ACHN (cell line): ENCODE measurements at regions not wholly inside any gene's neighbourhood (a gene's known extent, or its start where the extent isn't known, plus 50 kb on each side); places are given as distances from the start of the nearest gene placed in this dataset.

ENCODE experiments used
- DNase-seq: peaks from one replicate; pipeline ENCODE4 v3.0.0-alpha.2; 2015
- in situ Hi-C: cut with HindIII; loops from 2 replicates; pipeline ENCODE4 v1.10.0; 2017; ENCODE audit warnings: low sequenced_read_pairs, low pct_ligation_motif_present, low pct_unique_long_range_greater_than_20kb

DNA sequence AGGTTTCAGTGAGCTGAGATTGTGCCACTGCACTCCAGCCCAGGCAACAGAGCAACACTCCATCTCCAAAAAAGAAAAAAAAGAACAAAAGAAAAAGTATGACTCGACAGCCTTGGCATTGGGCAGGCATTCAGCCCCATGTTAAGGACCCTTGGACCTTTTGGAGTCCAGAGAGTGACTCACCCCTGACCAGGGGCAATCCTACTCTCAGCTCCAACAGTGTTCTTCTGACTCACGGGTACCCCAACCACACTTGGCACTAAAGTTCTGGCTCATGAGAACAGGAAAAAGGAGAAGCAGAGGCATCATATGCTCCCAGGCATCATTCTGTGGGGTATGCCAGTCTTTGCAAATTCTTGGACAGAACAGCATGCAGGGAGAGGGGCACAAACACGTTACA, 252.4 kb upstream of the HES1 start:
- in situ Hi-C loops: no loop called here
- peak; percentile 72 for DNase-seq

DNA sequence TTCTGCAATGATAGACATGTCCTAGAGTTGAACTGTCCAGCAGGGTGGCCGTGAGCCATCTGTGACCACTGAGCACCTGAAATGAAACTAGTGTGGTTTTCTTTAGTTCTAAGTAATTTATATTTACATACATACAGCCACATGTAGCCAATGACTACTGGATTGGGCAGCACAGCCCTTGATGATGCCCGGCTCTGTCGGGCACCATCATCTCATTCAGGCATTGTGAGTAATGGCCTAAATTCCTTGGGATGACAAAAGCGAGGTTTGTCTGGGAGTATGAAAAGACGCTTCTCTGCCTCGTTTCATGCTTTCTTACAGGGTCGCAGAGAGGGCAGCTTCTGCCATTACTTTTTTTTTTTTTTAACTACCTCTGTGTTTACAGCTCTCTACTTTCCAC, 251.9 kb upstream of the HES1 start:
- in situ Hi-C loops: no loop called here
- no peak for DNase-seq

DNA sequence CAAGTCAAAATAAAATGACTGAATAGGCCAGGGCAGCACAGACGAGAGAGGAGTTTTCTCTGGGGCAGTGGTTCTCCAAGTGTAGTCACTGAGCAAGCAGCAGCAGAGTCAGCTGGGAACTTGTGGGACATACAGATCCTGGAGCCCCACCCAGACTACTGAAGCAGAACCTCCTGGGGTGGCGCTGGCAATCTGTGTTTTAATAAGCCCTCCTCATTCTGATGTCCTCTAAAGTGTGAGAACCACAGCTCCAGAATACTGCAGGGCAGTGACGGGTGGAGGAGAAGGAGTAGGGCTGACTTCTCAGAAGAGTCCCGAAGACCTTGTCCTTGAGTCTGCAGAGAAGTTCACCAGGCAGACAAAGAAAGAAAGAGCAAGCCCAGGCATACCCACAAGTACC, 251.3 kb upstream of the HES1 start:
- no peak for DNase-seq
- in situ Hi-C loops: no loop called here

DNA sequence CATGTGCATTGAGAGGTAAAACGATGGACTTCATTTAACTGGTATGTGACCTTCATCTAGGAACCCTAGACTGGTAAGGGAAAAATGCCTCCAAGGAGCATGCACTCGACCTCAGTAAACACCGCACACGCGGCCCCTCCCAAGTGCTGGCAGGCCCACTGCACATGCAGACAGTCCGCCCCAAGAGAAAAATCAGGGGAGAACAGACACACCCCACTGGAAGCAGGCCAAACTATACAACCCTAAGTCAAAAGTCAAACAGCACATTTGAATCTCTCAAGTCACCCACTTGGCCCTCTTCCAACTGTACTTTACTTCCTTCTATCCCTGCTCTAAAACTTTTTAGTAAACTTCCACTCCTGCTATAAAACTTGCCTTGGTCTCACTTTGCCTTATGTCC, 250.1 kb upstream of the HES1 start:
- no peak for DNase-seq
- in situ Hi-C loops: no loop called here

DNA sequence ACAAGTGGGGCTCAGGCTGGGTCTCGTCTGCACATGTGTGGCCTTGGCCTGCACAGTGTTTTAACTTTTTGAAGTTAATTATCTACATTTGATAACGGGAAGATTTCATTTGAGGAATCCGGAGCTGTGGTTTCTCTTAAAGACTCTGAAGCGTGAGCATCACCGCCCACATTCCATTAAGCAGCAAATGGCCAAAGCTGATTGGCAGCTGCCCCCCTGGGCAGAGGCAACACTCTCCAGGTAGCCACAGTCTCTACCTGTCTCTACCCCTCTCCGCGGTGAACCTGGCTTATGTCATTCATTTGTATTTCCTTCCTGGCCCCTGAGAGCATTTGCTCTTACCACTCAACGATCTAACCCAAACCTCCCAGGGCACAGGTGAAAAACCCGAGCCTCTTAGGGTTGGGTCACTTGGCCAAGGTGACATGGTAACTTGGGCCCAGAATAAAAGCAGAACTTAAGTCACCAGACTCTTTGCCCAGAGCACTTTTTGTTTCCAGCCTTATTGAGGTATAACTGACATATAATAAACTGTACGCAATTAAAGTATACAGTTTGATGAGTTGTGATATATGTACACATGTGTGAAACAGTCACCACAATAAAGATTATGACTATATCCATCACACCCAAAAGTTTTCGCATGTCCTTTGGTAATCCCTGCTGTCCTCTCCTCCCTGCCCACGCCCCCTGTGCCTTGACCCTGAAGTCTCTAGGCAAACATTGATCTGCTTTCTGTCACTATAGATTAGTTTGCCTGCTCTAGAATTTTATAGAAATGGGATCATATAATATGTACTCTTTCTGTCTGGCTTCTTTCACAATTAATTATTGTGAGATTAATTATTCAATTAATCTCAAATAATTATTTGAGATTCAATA, 245.7 kb upstream of the HES1 start:
- no peak for DNase-seq
- in situ Hi-C loops: no loop called here

DNA sequence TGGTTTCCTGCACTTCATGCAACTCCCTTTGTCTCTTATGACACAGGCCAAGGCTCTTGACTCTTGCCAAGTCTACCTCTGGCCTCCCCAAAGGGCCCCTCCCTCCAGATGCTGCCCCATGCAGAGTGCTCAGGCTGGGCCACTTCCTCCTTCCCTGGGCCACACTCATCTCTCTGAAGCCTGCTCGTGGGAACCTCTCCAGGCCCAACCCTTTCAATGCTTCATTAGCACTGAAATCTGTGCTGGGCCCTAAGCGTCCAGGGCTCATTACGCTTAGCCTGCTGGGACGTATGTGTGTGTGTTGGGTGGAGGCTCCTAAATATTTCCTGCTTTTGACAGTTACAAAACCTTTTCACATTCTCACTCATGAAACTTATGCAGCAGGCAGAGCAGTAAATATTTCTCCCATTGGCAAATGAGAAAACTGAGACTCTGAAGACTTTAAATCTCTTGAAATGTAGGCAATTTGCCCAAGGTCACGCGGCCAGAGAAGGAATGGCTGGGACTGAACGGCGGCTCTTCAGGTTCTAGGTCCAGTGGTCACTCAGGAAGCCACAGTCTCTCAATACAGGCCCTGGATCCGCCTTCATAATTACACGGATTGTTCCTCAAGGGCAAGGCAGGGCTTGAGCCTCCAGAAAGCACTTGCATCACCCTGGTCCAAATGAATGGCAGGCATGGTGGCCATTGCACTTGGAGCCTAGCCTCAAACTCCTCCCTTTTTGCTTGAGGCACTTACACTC, 241.7 kb upstream of the HES1 start:
- in situ Hi-C loops: no loop called here
- DNase-seq: no peak

DNA sequence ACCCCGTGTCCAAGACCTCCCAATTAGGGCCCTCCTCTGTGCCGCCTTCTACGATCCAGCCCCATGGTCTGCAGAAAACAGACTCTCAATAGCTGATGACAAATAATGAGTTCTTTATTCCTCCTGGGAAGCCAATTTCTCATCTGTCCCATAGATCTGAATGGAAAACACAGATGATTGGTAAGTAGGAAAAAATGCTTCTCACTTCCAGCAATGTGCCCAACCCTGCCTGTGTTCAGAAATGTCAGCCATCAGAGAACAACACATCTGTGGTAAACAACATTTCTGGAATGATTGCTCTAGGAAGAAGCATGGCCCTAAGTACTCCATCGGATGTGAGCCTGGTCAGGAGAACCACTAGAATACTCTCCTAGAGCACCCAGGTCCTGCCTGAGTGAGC, 240.5 kb upstream of the HES1 start:
- DNase-seq: no peak
- in situ Hi-C loops: no loop called here

DNA sequence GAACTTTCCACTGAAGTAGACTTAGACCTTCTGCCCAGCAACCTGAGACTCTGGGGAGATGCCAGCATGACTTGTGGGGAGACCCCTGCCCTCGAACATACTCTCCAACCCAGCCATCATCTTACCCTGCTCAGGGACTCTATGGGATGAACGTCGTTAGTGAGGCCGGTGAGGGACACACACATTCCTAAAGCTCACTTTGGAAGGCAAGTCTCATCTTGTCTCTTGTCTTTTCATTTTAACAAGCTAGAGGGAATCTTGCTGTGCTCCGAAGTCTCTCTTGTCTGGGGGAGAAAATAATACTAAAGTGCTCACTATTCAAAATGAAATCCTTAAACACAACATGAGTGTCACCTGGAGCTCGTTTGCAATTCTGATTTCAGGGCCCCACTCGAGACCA, 239.5 kb upstream of the HES1 start:
- in situ Hi-C loops: no loop called here

DNA sequence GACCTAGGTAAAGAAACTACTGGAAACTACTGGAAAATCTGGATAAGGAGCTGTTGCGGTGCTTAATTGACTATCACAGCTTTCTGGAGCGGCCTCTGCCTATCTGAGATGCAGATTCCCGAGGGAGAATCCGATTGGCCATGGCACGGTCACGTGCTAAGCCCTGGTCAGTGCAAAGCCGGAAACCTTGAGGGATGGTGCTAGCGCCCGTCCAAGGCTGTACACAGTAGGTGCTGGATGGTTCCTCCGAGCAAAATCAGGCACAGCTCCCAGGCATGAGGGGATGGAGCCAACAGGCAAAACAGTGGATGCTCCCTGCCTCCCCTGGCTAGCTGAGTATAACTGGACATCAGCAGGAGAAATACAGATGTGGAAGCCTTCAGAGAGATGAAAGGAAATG, 238.7 kb upstream of the HES1 start:
- in situ Hi-C loops: no loop called here

More for the DNA sequence above, 239.5 kb upstream of the HES1 start:
- no peak for DNase-seq

DNA sequence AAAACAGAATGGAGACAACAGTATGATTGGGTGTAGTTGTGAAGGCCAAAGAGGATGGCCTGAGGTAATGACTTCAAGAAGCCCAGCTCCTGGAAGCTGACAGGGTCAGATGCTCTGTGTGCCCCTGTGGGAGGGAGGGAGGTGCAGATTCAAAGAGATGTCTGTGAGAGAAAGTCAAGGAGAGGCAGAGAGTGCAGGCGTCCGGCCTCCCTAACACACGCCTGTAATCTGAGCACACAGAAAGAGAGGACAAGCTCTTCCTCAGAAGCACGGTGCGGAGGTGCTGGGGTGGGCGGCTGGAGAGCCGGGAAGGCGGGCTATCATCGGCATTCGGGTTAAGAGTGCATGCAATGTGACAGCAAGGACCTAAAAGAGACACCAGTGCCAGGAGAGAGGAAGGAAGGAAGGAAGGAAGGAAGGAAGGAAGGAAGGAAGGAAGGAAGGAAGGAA, 238.2 kb upstream of the HES1 start:
- in situ Hi-C loops: no loop called here
- DNase-seq: no peak

More for the DNA sequence above, 238.7 kb upstream of the HES1 start:
- no peak for DNase-seq

DNA sequence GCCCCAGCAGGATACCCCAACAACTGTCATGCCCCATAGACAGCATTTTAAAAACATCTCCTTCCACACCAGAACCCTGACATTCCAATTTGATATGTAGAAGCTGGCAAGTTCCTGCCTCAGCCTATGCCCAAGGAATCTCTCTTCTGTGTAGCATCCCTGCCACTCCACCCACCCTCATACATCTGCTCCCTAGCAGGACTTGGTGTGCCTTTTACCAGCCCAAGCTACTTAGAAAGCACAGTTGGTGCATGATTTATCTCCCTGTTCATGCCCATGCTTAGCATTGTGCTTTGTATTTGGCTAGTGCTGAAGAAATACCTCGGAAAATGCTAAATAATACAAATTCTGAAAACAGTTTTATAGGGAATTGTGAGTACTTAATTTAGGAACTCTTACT, 236.9 kb upstream of the HES1 start:
- in situ Hi-C loops: no loop called here
- DNase-seq: no peak

DNA sequence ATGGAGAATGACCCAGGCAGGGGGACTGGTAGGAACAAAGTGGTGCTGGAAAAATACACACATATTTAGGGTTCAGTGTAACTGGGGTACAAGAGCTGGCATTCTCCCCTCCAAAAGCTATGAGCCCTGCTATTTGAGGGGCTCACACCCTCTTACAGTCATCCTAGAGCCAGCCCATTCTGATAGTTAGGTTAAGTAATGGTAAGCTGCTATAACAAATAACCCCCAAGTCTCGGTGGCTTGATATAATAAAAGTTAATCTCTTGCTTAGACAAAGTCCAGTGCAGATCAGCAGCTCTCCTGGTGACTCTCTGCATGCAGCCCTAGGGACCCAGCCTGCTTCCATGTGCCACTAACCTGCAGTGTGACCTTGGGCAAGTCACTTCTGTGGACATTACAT, 234.9 kb upstream of the HES1 start:
- DNase-seq: no peak
- in situ Hi-C loops: no loop called here

DNA sequence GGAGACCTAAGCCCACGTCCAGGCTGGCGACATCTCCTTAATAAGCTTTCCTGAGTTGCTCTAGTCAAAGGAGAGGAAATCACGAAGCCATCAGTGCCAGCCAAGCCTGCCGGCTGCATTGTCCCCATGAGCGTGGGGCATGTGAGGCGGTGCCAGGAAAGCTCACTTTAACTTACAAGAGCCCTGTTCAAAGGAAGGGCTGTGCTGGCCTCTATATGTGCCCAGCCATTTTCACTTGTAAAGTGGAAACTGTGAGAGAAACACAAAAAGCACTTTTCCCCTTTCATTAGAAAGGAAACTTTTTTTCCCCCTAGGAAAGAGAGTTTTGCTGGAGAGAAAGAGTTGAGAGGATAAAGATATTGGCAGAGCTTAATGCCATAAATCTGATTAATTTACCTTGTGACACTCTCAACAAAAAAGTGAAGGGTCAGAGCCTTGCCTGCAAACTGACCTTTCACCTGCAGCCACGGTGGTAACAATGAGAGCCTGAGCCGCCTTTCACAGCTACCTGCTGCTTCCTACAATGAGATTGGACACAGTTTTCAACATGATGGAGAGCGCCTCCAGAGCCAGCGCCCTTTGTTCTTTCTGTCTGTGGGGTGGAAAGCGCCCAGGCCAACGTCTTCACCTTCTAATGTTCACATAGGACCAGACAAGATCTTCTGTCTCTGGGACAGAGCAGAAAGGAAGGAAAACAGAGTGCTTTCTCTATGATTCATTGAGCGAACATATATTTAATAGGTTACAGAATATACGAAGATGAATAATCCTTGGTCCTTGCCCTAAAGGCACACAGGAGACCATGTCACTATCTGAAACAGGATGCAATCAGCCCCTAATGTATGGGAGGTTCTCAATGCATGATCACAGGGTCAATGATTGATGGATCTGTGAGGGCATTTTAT, 233.1 kb upstream of the HES1 start:
- no peak for DNase-seq
- in situ Hi-C loops: no loop called here

DNA sequence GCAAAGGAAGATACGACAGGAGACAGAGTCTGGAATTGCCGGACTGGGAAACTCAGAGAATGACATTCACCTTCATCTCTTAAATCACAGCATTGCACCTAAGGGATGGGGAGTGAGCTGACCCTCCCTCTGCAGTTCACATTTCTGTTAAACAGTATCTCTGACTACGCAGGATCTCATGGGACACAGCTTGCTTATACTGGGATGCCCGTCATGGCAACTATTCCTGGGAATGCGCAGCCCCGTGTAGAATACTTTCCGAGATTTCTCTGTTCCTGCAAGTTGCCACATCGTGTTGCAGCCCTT, 232.5 kb upstream of the HES1 start:
- DNase-seq: no peak
- in situ Hi-C loops: no loop called here

DNA sequence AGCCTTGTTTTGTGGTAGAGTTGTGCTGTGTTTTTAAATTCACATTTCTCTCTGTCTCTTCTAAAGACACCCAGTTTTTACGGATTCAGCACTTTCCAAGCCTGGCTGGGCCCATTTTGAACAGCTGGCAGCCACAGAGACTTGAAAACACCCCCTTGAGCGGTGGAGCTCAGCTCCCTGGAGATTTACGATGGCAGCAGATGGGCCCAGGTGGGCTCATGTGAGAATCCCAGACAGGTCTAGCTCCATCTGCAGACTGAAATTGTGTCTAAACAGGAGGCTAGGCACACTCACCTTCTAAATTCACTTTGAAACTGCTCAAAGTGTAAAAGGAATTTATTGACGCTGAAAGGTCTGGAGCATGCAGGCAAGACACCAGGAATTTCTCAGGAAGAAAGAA, 232.0 kb upstream of the HES1 start:
- in situ Hi-C loops: no loop called here
- no peak for DNase-seq

DNA sequence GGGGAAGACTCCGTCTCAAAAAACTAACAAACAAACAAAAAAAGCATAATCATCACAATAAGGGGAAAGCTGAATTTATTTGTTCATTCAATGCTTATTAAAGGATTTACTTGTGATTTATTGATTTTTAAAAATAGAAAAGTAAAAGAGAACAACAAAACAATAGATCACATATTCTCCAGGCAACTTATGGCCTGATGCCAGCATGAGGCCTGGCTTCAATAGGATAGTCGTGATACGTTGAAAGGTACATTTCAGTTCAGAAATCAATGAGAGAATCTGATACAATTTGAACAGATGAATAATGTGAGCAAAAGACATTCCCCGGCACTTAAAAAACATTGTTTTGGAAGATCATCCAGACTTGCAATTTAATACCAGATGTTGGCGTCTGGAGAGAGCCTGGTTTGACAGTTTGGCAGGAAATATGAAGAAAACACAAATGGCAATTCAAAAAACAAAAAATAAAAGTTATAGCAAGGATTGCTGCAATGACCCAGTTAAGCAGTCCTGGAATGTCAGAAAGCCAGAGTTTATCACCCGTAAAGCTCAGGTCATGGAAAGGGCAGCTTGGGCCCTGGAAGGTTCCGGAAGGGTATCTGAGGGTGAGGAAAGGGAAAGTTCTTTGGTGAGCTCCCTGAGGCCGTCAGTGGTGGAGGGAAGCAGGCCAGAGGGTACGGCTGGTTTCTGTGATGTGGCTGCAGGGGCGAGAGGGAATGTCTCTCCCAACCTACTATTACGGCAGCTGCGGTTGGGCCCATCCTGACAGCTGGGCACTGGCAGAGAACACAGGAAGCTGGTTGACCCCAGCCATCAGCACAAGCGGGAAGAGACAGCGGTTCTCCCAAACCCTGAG, 230.2 kb upstream of the HES1 start:
- in situ Hi-C loops: no loop called here
- no peak for DNase-seq

DNA sequence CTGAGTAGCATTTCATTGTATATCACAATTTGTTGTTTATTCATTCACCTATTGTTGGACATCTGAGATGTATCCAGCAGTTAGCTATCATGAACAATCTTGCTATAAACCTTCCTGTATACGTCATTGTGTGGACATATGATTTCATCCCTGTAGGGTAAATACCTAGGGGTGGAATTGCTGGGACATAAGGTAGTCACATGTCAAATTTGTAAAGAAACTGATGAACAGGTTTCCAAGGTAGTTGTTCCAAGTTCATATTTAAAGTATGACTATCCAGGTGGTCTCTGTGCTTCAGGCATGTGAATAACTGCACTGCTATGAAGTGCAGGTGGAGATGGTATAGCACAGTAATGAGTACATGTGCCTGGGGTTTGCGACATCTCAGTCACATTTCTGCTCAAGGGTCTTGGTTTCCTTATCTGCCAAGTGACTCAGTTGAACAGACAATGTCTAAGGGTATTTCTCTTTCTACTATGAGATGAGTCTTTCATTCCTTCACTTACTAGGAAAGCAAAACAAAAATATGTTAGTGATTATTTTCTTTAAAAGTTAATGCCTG, 229.0 kb upstream of the HES1 start:
- in situ Hi-C loops: no loop called here
- DNase-seq: no peak

DNA sequence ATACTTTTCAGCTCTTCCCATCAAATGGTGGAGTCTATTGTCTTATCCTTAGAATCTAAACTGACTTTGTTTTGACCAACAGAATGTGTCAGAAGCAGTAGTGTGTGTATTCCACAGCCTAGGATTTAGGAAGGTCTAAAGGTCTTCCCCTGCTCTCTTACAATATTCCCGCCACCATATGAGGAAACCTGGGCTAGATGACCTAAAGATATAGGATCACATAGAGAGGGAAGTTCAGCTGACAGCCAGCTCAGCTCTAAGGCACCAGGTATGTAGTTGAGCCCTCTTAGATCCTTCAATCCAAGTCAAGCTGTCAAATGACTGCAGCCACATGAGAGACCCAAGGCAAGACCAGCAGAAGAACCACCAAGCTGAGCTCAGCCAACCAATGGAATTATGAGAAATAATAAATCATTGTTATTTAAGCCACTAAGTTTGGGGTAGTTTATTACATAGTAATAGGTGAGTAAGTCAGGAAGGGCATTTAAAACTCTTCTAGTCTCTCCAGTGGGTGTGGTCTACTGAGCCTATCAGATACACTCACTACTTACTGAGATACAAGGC, 227.7 kb upstream of the HES1 start:
- in situ Hi-C loops: no loop called here
- no peak for DNase-seq
